HG02884 (cell line): ENCODE measurements at regions not wholly inside any gene's neighbourhood (a gene's known extent, or its start where the extent isn't known, plus 50 kb on each side); places are given as distances from the start of the nearest gene placed in this dataset.
"Not testable (repeated sequence)": the region's sequence is repeated elsewhere in the genome, so short reads cannot be mapped to it uniquely, and the experiment has no call there.

Experiments
- ATAC-seq: cut with Tn5 transposase; IDR thresholded peaks from one replicate; pipeline ENCODE4 v1.9.1; 2021; ENCODE audit warnings: mild to moderate bottlenecking, moderate library complexity; ENCODE audit not compliant: unreplicated experiment

GRCh38 chr1:195294911-195295310, 1313.3 kb downstream of the KCNT2 start:
- no peak for ATAC-seq

GRCh38 chr1:195278644-195279043, 1329.6 kb downstream of the KCNT2 start:
- no peak for ATAC-seq

- no peak for ATAC-seq
Observed at GRCh38 chr1:195275710-195276109, 1332.5 kb downstream of the KCNT2 start.

GRCh38 chr1:195251900-195252299, 1356.3 kb downstream of the KCNT2 start:
- ATAC-seq: no peak

- no peak for ATAC-seq
Observed at GRCh38 chr1:195243492-195243891, 1364.7 kb downstream of the KCNT2 start.

- no peak for ATAC-seq
Observed at GRCh38 chr1:195241066-195241465, 1367.2 kb downstream of the KCNT2 start.

- no peak for ATAC-seq
Observed at GRCh38 chr1:195238313-195238712, 1369.9 kb downstream of the KCNT2 start.

- no peak for ATAC-seq
Observed at GRCh38 chr1:195236991-195237889, 1371.0 kb downstream of the KCNT2 start.

GRCh38 chr1:195218428-195219212, 1389.6 kb downstream of the KCNT2 start:
- no peak for ATAC-seq

- no peak for ATAC-seq
Observed at GRCh38 chr1:195202241-195202640, 1406.0 kb downstream of the KCNT2 start.

GRCh38 chr1:195200772-195201171, 1407.5 kb downstream of the KCNT2 start:
- ATAC-seq: no peak

GRCh38 chr1:195197116-195197515, 1411.1 kb downstream of the KCNT2 start:
- ATAC-seq: no peak

- ATAC-seq: peak; percentile 97
Observed at GRCh38 chr1:195195423-195196057, 1412.7 kb downstream of the KCNT2 start.

- no peak for ATAC-seq
Observed at GRCh38 chr1:195193134-195193533, 1415.1 kb downstream of the KCNT2 start.

- no peak for ATAC-seq
Observed at GRCh38 chr1:195188821-195189220, 1419.4 kb downstream of the KCNT2 start.

- no peak for ATAC-seq
Observed at GRCh38 chr1:195186544-195186943, 1421.7 kb downstream of the KCNT2 start.

- ATAC-seq: no peak
Observed at GRCh38 chr1:195185736-195186135, 1422.5 kb downstream of the KCNT2 start.

- no peak for ATAC-seq
Observed at GRCh38 chr1:195185321-195185720, 1422.9 kb downstream of the KCNT2 start.

GRCh38 chr1:195173753-195174152, 1434.5 kb downstream of the KCNT2 start:
- no peak for ATAC-seq

- not testable (repeated sequence) for ATAC-seq
Observed at GRCh38 chr1:195159795-195160194, 1448.4 kb downstream of the KCNT2 start.

GRCh38 chr1:195158091-195158490, 1450.1 kb downstream of the KCNT2 start:
- no peak for ATAC-seq
